ENCODE measurements at regions not wholly inside any gene's neighbourhood (a gene's known extent, or its start where the extent isn't known, plus 50 kb on each side); places are given as distances from the start of the nearest gene placed in this dataset.

GRCh38 chr13:57408312-57408711 lies 223.2 kb upstream of the PCDH17 start:
- TF ChIP-seq EZH2 (IDR thresholded peaks at IDR 0.05; ENCODE audit: borderline replicate concordance, insufficient read depth, low read depth, low read length, poor library complexity, severe bottlenecking) (no peak), CTCF (IDR thresholded peaks at IDR 0.05) (no peak)
- CTCF ChIA-PET = no interaction called here
- DNase-seq = no peak
- Mint-ChIP-seq H3K27ac (no peak overlapping the region), H3K27me3 (no peaks in the 10 kb centered on the region), H3K9me3 (ENCODE audit: insufficient read depth) (peaks cover 4% of the 10 kb centered on the region), H3K4me1 (no peaks in the 10 kb centered on the region), H3K4me3 (no peak overlapping the region)
- no peaks in the 10 kb centered on the region for H3K36me3 ChIP-seq (replicated peaks in 1 of 2; ENCODE audit: control extremely low read depth in 1 of 2, control insufficient read depth in 1 of 2, extremely low read depth in 1 of 2, insufficient read depth in 2 of 2, low read length in 1 of 2)
- no peaks in the 10 kb centered on the region for H3K79me2 ChIP-seq (ENCODE audit: control insufficient read depth, insufficient read depth, low read length)
- H2AFZ ChIP-seq (ENCODE audit: insufficient read depth, low read depth, low read length, poor library complexity, severe bottlenecking) = no peak overlapping the region
- intact Hi-C loops (cut with micrococcal nuclease) = no loop called here
- H3K9me3 ChIP-seq (ENCODE audit: control extremely low read depth in 1 of 3, control insufficient read depth in 2 of 3, insufficient read depth in 1 of 3, low read length in 2 of 3) = peaks cover 0 to 14% (median 6%) of the 10 kb centered on the region in 3 donors
- H3K27ac ChIP-seq (ENCODE audit: low read length in 2 of 2) = no peak overlapping the region
- H3K9ac ChIP-seq (ENCODE audit: low read length) = no peak overlapping the region
- no peaks in the 10 kb centered on the region for H4K20me1 ChIP-seq (ENCODE audit: control insufficient read depth, insufficient read depth, low read length, poor library complexity, severe bottlenecking)
- H3K4me1 ChIP-seq (ENCODE audit: control insufficient read depth in 2 of 2, insufficient read depth in 2 of 2, low read length in 2 of 2) = no peaks in the 10 kb centered on the region
- H3K4me2 ChIP-seq (replicated peaks; ENCODE audit: low read depth, low read length, poor library complexity, severe bottlenecking) = no peak overlapping the region
- no peak overlapping the region for H3K4me3 ChIP-seq (ENCODE audit: control extremely low read depth in 1 of 5, extremely low read depth in 1 of 5, insufficient read depth in 1 of 5, low read depth in 2 of 5, low read length in 4 of 5)
- ATAC-seq (ENCODE audit: low read depth) = no peak
- POLR2A ChIA-PET = no interaction called here
- H3K27me3 ChIP-seq (replicated peaks in 1 of 4; ENCODE audit: control extremely low read depth in 1 of 4, control insufficient read depth in 3 of 4, insufficient read depth in 4 of 4, low read length in 3 of 4) = no peaks in the 10 kb centered on the region
- WGBS (ENCODE audit: insufficient coverage) = 80% methylated on average over 1 of the region's 2 CpGs

GRCh38 chr13:57409121-57409520 lies 222.4 kb upstream of the PCDH17 start:
- no peak overlapping the region for H3K4me3 ChIP-seq (ENCODE audit: control extremely low read depth in 1 of 5, extremely low read depth in 1 of 5, insufficient read depth in 1 of 5, low read depth in 2 of 5, low read length in 4 of 5)
- no peak overlapping the region for H3K9ac ChIP-seq (ENCODE audit: low read length)
- H3K9me3 ChIP-seq (ENCODE audit: control extremely low read depth in 1 of 3, control insufficient read depth in 2 of 3, insufficient read depth in 1 of 3, low read length in 2 of 3) = peaks cover 1 to 14% (median 6%) of the 10 kb centered on the region in 3 donors
- ATAC-seq (ENCODE audit: low read depth) = no peak
- CTCF ChIA-PET = no interaction called here
- H3K27ac ChIP-seq (ENCODE audit: low read length in 2 of 2) = no peak overlapping the region
- POLR2A ChIA-PET = no interaction called here
- no peak overlapping the region for H3K4me3 Mint-ChIP-seq
- H3K27me3 ChIP-seq (replicated peaks in 1 of 4; ENCODE audit: control extremely low read depth in 1 of 4, control insufficient read depth in 3 of 4, insufficient read depth in 4 of 4, low read length in 3 of 4) = no peaks in the 10 kb centered on the region
- intact Hi-C loops (cut with micrococcal nuclease) = no loop called here
- H3K4me2 ChIP-seq (replicated peaks; ENCODE audit: low read depth, low read length, poor library complexity, severe bottlenecking) = no peak overlapping the region
- peaks cover 4% of the 10 kb centered on the region for H3K9me3 Mint-ChIP-seq (ENCODE audit: insufficient read depth)
- no peak for TF ChIP-seq EZH2 (IDR thresholded peaks at IDR 0.05; ENCODE audit: borderline replicate concordance, insufficient read depth, low read depth, low read length, poor library complexity, severe bottlenecking)
- H3K36me3 ChIP-seq (replicated peaks in 1 of 2; ENCODE audit: control extremely low read depth in 1 of 2, control insufficient read depth in 1 of 2, extremely low read depth in 1 of 2, insufficient read depth in 2 of 2, low read length in 1 of 2) = no peaks in the 10 kb centered on the region
- no peaks in the 10 kb centered on the region for H3K4me1 ChIP-seq (ENCODE audit: control insufficient read depth in 2 of 2, insufficient read depth in 2 of 2, low read length in 2 of 2)
- no peaks in the 10 kb centered on the region for H3K79me2 ChIP-seq (ENCODE audit: control insufficient read depth, insufficient read depth, low read length)
- H4K20me1 ChIP-seq (ENCODE audit: control insufficient read depth, insufficient read depth, low read length, poor library complexity, severe bottlenecking) = no peaks in the 10 kb centered on the region
- no peaks in the 10 kb centered on the region for H3K27me3 Mint-ChIP-seq
- H2AFZ ChIP-seq (ENCODE audit: insufficient read depth, low read depth, low read length, poor library complexity, severe bottlenecking) = no peak overlapping the region
- H3K27ac Mint-ChIP-seq = no peak overlapping the region
- no peak for DNase-seq
- H3K4me1 Mint-ChIP-seq = no peaks in the 10 kb centered on the region

Measured in B cell (primary cell).